Neuronal stem cell (in vitro differentiated cells): ENCODE measurements at regions not wholly inside any gene's neighbourhood (a gene's known extent, or its start where the extent isn't known, plus 50 kb on each side); places are given as distances from the start of the nearest gene placed in this dataset.

Experiments
- DNase-seq: peaks from one replicate; pipeline ENCODE4 v3.0.0-alpha.2; 2013; ENCODE audit warnings: low spot score
- H2AFZ ChIP-seq: one replicate; pipeline ENCODE4 v1.6.1; 2013; ENCODE audit warnings: mild to moderate bottlenecking, low read length, inconsistent platforms
- H2AK5ac ChIP-seq: 2 replicates; pipeline ENCODE4 v1.6.1; 2013; ENCODE audit warnings: low read depth, mild to moderate bottlenecking, inconsistent platforms, low read length, moderate library complexity, mixed read lengths
- H2BK120ac ChIP-seq: 2 replicates; pipeline ENCODE4 v1.6.1; 2013; ENCODE audit warnings: low read depth, mild to moderate bottlenecking, inconsistent platforms, low read length, moderate library complexity, mixed read lengths
- H2BK12ac ChIP-seq: one replicate; pipeline ENCODE4 v1.6.1; 2013; ENCODE audit warnings: low read length, inconsistent platforms
- H2BK15ac ChIP-seq: 2 replicates; pipeline ENCODE4 v1.6.1; 2013; ENCODE audit warnings: mild to moderate bottlenecking, low read length, inconsistent platforms, mixed read lengths
- H2BK5ac ChIP-seq: one replicate; pipeline ENCODE4 v1.6.1; 2013; ENCODE audit warnings: inconsistent platforms, mild to moderate bottlenecking, low read length, moderate library complexity
- H3K14ac ChIP-seq: one replicate; pipeline ENCODE4 v1.6.1; 2013; ENCODE audit warnings: low read length, inconsistent platforms
- H3K18ac ChIP-seq: 2 replicates; pipeline ENCODE4 v1.6.1; 2013; ENCODE audit warnings: low read length, inconsistent platforms
- H3K23ac ChIP-seq: 2 replicates; pipeline ENCODE4 v1.6.1; 2013; ENCODE audit warnings: low read depth, mild to moderate bottlenecking, mixed read lengths, low read length, inconsistent platforms; ENCODE audit not compliant: poor library complexity
- H3K27ac ChIP-seq: replicated peaks from 3 replicates; pipeline ENCODE4 v1.5.1; 2013; ENCODE audit warnings: low read length, inconsistent platforms
- H3K27me3 ChIP-seq, 3 experiments: 2 replicates each; pipeline ENCODE4 v1.6.1; 2013; ENCODE audit warnings: low read length in 3 of 3, mild to moderate bottlenecking in 2 of 3, inconsistent platforms in 1 of 3, low read depth in 1 of 3, mixed read lengths in 1 of 3, moderate library complexity in 1 of 3; ENCODE audit not compliant: control insufficient read depth in 3 of 3, insufficient read depth in 3 of 3
- H3K36me3 ChIP-seq, 2 donors: replicated peaks in 1 of 2; 2 replicates each; pipeline ENCODE4 v1.6.1; 2013; ENCODE audit warnings: low read length in 2 of 2; ENCODE audit not compliant: control insufficient read depth in 2 of 2, insufficient read depth in 2 of 2
- H3K4ac ChIP-seq: 2 replicates; pipeline ENCODE4 v1.6.1; 2013; ENCODE audit warnings: inconsistent platforms, mild to moderate bottlenecking, low read length, moderate library complexity
- H3K4me1 ChIP-seq, 2 donors: 1 replicate in 1 of 2; 2 replicates in 1 of 2; pipeline ENCODE4 v1.6.1; 2013; ENCODE audit warnings: low read length in 2 of 2, low read depth in 1 of 2; ENCODE audit not compliant: control insufficient read depth in 2 of 2, insufficient read depth in 1 of 2
- H3K4me2 ChIP-seq: one replicate; pipeline ENCODE4 v1.6.1; 2013; ENCODE audit warnings: mild to moderate bottlenecking, low read length, inconsistent platforms; ENCODE audit not compliant: insufficient read depth, poor library complexity, severe bottlenecking
- H3K4me3 ChIP-seq, 2 donors: 2 replicates each; pipeline ENCODE4 v1.5.1; 2013; ENCODE audit warnings: low read length in 2 of 2, mild to moderate bottlenecking in 2 of 2, inconsistent platforms in 1 of 2, moderate library complexity in 1 of 2
- H3K79me1 ChIP-seq: one replicate; pipeline ENCODE4 v1.6.1; 2013; ENCODE audit warnings: low read depth, mild to moderate bottlenecking, inconsistent platforms, low read length, moderate library complexity
- H3K9ac ChIP-seq: one replicate; pipeline ENCODE4 v1.6.1; 2013; ENCODE audit warnings: mild to moderate bottlenecking, low read depth, low read length, inconsistent platforms; ENCODE audit not compliant: poor library complexity
- H3K9me3 ChIP-seq, 2 donors: replicated peaks in 1 of 2; 2 replicates each; pipeline versions ENCODE3 to v1.6.1; 2013; ENCODE audit warnings: low read length in 2 of 2, mild to moderate bottlenecking in 2 of 2, inconsistent platforms in 1 of 2, low read depth in 1 of 2, mixed read lengths in 1 of 2, moderate library complexity in 1 of 2; ENCODE audit not compliant: control insufficient read depth in 2 of 2, insufficient read depth in 1 of 2
- H4K8ac ChIP-seq: one replicate; pipeline ENCODE4 v1.6.1; 2013; ENCODE audit warnings: low read depth, mild to moderate bottlenecking, inconsistent platforms, low read length, moderate library complexity
- H4K91ac ChIP-seq: one replicate; pipeline ENCODE4 v1.6.1; 2013; ENCODE audit warnings: low read length, low read depth, mild to moderate bottlenecking, inconsistent platforms; ENCODE audit not compliant: poor library complexity
- WGBS, 2 donors: extraction: QIAGEN DNeasy Blood & Tissue Kit; methylation state at CpG; one replicate each; pipeline ENCODE4 v1.1.7; 2013; ENCODE audit warnings: missing lambda C conversion rate in 2 of 2, mixed read lengths in 1 of 2; ENCODE audit not compliant: insufficient read length in 2 of 2, insufficient replicate concordance in 1 of 2; ENCODE audit errors: extremely low coverage in 2 of 2; 5-methylcytosine and 5-hydroxymethylcytosine counted together

GRCh38 chr17:73910821-73911515 is 266.7 kb upstream of the SDK2 start:
- no peak overlapping the region for H3K23ac ChIP-seq
- no peak overlapping the region for H3K27ac ChIP-seq
- no peaks in the 10 kb centered on the region for H3K36me3 ChIP-seq
- no peaks in the 10 kb centered on the region for H3K9me3 ChIP-seq
- no peak overlapping the region for H2BK120ac ChIP-seq
- no peak overlapping the region for H3K4me2 ChIP-seq
- H2BK12ac ChIP-seq = no peak overlapping the region
- H3K79me1 ChIP-seq = no peaks in the 10 kb centered on the region
- no peak overlapping the region for H3K9ac ChIP-seq
- no peak overlapping the region for H4K8ac ChIP-seq
- H3K18ac ChIP-seq = no peak overlapping the region
- no peaks in the 10 kb centered on the region for H3K4me1 ChIP-seq
- H2BK15ac ChIP-seq = no peak overlapping the region
- H3K27me3 ChIP-seq = peaks cover 0 to 4% (median 0%) of the 10 kb centered on the region in 3 experiments
- H3K4ac ChIP-seq = no peak overlapping the region
- no peak overlapping the region for H3K4me3 ChIP-seq
- no peak overlapping the region for H2BK5ac ChIP-seq
- no peak overlapping the region for H2AFZ ChIP-seq
- no peak overlapping the region for H2AK5ac ChIP-seq
- H4K91ac ChIP-seq = no peak overlapping the region
- DNase-seq = no peak
- no CpG with 5 or more reads among the region's 5 CpGs for WGBS, 2 donors
- no peak overlapping the region for H3K14ac ChIP-seq

GRCh38 chr17:73911726-73912372 is 267.6 kb upstream of the SDK2 start:
- H3K79me1 ChIP-seq = no peaks in the 10 kb centered on the region
- no CpG with 5 or more reads among the region's 6 CpGs for WGBS, 2 donors
- H3K27ac ChIP-seq = no peak overlapping the region
- no peak overlapping the region for H4K91ac ChIP-seq
- H3K14ac ChIP-seq = no peak overlapping the region
- no peak overlapping the region for H3K9ac ChIP-seq
- peaks cover 0 to 4% (median 0%) of the 10 kb centered on the region in 3 experiments for H3K27me3 ChIP-seq
- H3K18ac ChIP-seq = no peak overlapping the region
- no peak overlapping the region for H3K4me2 ChIP-seq
- no peaks in the 10 kb centered on the region for H3K9me3 ChIP-seq
- H2BK5ac ChIP-seq = no peak overlapping the region
- H2AFZ ChIP-seq = no peak overlapping the region
- no peak overlapping the region for H3K4ac ChIP-seq
- no peak for DNase-seq
- no peak overlapping the region for H2BK12ac ChIP-seq
- no peak overlapping the region for H2AK5ac ChIP-seq
- no peak overlapping the region for H3K4me3 ChIP-seq
- no peaks in the 10 kb centered on the region for H3K36me3 ChIP-seq
- H3K23ac ChIP-seq = no peak overlapping the region
- H4K8ac ChIP-seq = no peak overlapping the region
- H2BK15ac ChIP-seq = no peak overlapping the region
- no peaks in the 10 kb centered on the region for H3K4me1 ChIP-seq
- H2BK120ac ChIP-seq = no peak overlapping the region

- Histone ChIP-seq H3K4ac (no peak overlapping the region), H3K4me3 (no peak overlapping the region), H3K23ac (no peak overlapping the region), H3K14ac (no peak overlapping the region), H3K27ac (no peak overlapping the region), H2BK120ac (no peak overlapping the region), H2AFZ (no peak overlapping the region), H3K9me3 (no peaks in the 10 kb centered on the region), H2AK5ac (no peak overlapping the region), H2BK12ac (no peak overlapping the region), H4K91ac (no peak overlapping the region), H3K36me3 (no peaks in the 10 kb centered on the region), H3K4me1 (no peaks in the 10 kb centered on the region), H3K27me3 (peaks cover 0 to 4% (median 0%) of the 10 kb centered on the region in 3 experiments), H3K9ac (no peak overlapping the region), H3K79me1 (no peaks in the 10 kb centered on the region), H2BK5ac (no peak overlapping the region), H3K4me2 (no peak overlapping the region), H2BK15ac (no peak overlapping the region), H3K18ac (no peak overlapping the region), H4K8ac (no peak overlapping the region)
- WGBS, 2 donors = no CpG with 5 or more reads among the region's 1 CpG
- no peak for DNase-seq
Measured at GRCh38 chr17:73912373-73912746, 268.1 kb upstream of the SDK2 start.

GRCh38 chr17:73914536-73915274 is 270.5 kb upstream of the SDK2 start:
- no peak overlapping the region for H2BK12ac ChIP-seq

More at GRCh38 chr17:73914536-73915274, 270.5 kb upstream of the SDK2 start:
- no peak overlapping the region for H2BK120ac ChIP-seq
- DNase-seq = no peak
- H2AK5ac ChIP-seq = no peak overlapping the region
- no peak overlapping the region for H3K23ac ChIP-seq
- no peaks in the 10 kb centered on the region for H3K36me3 ChIP-seq
- H3K4me2 ChIP-seq = no peak overlapping the region
- no CpG with 5 or more reads among the region's 7 CpGs for WGBS, 2 donors
- H3K4ac ChIP-seq = no peak overlapping the region
- no peak overlapping the region for H2BK5ac ChIP-seq
- no peak overlapping the region for H3K27ac ChIP-seq
- no peak overlapping the region for H3K18ac ChIP-seq
- no peak overlapping the region for H2AFZ ChIP-seq
- no peak overlapping the region for H4K91ac ChIP-seq
- H3K9me3 ChIP-seq = no peaks in the 10 kb centered on the region
- no peak overlapping the region for H3K14ac ChIP-seq
- H3K4me1 ChIP-seq = no peaks in the 10 kb centered on the region
- H3K9ac ChIP-seq = no peak overlapping the region
- H4K8ac ChIP-seq = no peak overlapping the region
- H3K27me3 ChIP-seq = no peaks in the 10 kb centered on the region
- no peaks in the 10 kb centered on the region for H3K79me1 ChIP-seq
- no peak overlapping the region for H2BK15ac ChIP-seq
- H3K4me3 ChIP-seq = no peak overlapping the region
